SK-N-MC (cell line): ENCODE measurements at regions not wholly inside any gene's neighbourhood (a gene's known extent, or its start where the extent isn't known, plus 50 kb on each side); places are given as distances from the start of the nearest gene placed in this dataset.

Experiments used
- EZH2 ChIP-seq: fragments of 200-600 bp; sonication (generic); IDR thresholded peaks from one replicate; pipeline ENCODE4 v1.6.1; 2017; ENCODE audit warnings: antibody characterized with exemption
- FOXP2 ChIP-seq: optimal IDR thresholded peaks from 2 replicates; pipeline ENCODE3; 2011; ENCODE audit warnings: mild to moderate bottlenecking, moderate library complexity; ENCODE audit not compliant: insufficient read depth; ENCODE audit errors: extremely low read length, control extremely low read depth
- POLR2AphosphoS5 ChIP-seq: IDR thresholded peaks from 2 replicates; pipeline ENCODE4 v1.6.1; 2012; ENCODE audit warnings: mild to moderate bottlenecking, low read depth, low read length, borderline replicate concordance

GRCh38 chr2:199668645-199669044 is 182.3 kb downstream of the FTCDNL1 start:
- TF ChIP-seq FOXP2 (no peak), POLR2AphosphoS5 (no peak), EZH2 (no peak)
